ENCODE measurements at regions not wholly inside any gene's neighbourhood (a gene's known extent, or its start where the extent isn't known, plus 50 kb on each side); places are given as distances from the start of the nearest gene placed in this dataset.
"Not testable (repeated sequence)": the region's sequence is repeated elsewhere in the genome, so short reads cannot be mapped to it uniquely, and the experiment has no call there.

GRCh38 chr13:37179645-37180044 lies 74.2 kb upstream of the CSNK1A1L start:
- no peak for FAIRE-seq

GRCh38 chr13:37177125-37177524 lies 71.7 kb upstream of the CSNK1A1L start:
- DNase-seq (ENCODE audit: insufficient read length, low spot score) (no peak), FAIRE-seq (no peak)

More at GRCh38 chr13:37179645-37180044, 74.2 kb upstream of the CSNK1A1L start:
- no peak for DNase-seq (ENCODE audit: insufficient read length, low spot score)

- DNase-seq (ENCODE audit: insufficient read length, low spot score) (no peak), FAIRE-seq (no peak)
Observed at GRCh38 chr13:37175996-37176395, 70.5 kb upstream of the CSNK1A1L start.

- FAIRE-seq (no peak), DNase-seq (ENCODE audit: insufficient read length, low spot score) (no peak)
Observed at GRCh38 chr13:37173214-37173613, 67.8 kb upstream of the CSNK1A1L start.

- DNase-seq (ENCODE audit: insufficient read length, low spot score); FAIRE-seq: not testable (repeated sequence)
Observed at GRCh38 chr13:37172226-37172625, 66.8 kb upstream of the CSNK1A1L start.

- FAIRE-seq (no peak), DNase-seq (ENCODE audit: insufficient read length, low spot score) (no peak)
Observed at GRCh38 chr13:37168926-37169325, 63.5 kb upstream of the CSNK1A1L start.

- no peak for FAIRE-seq
- no peak for DNase-seq (ENCODE audit: insufficient read length, low spot score)
Observed at GRCh38 chr13:37168151-37168550, 62.7 kb upstream of the CSNK1A1L start.

GRCh38 chr13:37164635-37165034 lies 59.2 kb upstream of the CSNK1A1L start:
- DNase-seq (ENCODE audit: insufficient read length, low spot score) (no peak), FAIRE-seq (no peak)

GRCh38 chr13:37163641-37164265 lies 58.3 kb upstream of the CSNK1A1L start:
- no peak for DNase-seq (ENCODE audit: insufficient read length, low spot score)
- FAIRE-seq = no peak

- no peak for DNase-seq (ENCODE audit: insufficient read length, low spot score)
- no peak for FAIRE-seq
Observed at GRCh38 chr13:37158481-37158880, 53.0 kb upstream of the CSNK1A1L start.

- not testable (repeated sequence) for DNase-seq (ENCODE audit: insufficient read length, low spot score); FAIRE-seq
Observed at GRCh38 chr13:37155613-37156097, 50.2 kb upstream of the CSNK1A1L start.

Measured in HTR-8/SVneo (cell line).